Peyer's patch (tissue), 4 donors: ENCODE measurements at regions not wholly inside any gene's neighbourhood (a gene's known extent, or its start where the extent isn't known, plus 50 kb on each side); places are given as distances from the start of the nearest gene placed in this dataset.

Experiments
- CTCF ChIP-seq, 6 experiments: fragments of 450-650 bp in 4 of 6; fragments of 200-600 bp in 2 of 6; sonication (generic) in 1 of 6; IDR thresholded peaks; one replicate each; pipeline ENCODE4 v1.5.1; 2017 to 2019; ENCODE audit warnings: antibody characterized with exemption in 6 of 6, mild to moderate bottlenecking in 3 of 6, moderate library complexity in 1 of 6
- POLR2A ChIP-seq, 2 donors: fragments of 450-650 bp; IDR thresholded peaks; one replicate each; pipeline ENCODE4 v1.5.1; 2017; ENCODE audit warnings: antibody characterized with exemption in 2 of 2, mild to moderate bottlenecking in 2 of 2, moderate library complexity in 2 of 2

GRCh38 chr15:87649175-87649574 is 607.4 kb downstream of the NTRK3 start:
- TF ChIP-seq CTCF (IDR thresholded peaks at IDR 0.05) (no peak), POLR2A (IDR thresholded peaks at IDR 0.05) (no peak)
